ENCODE measurements at regions not wholly inside any gene's neighbourhood (a gene's known extent, or its start where the extent isn't known, plus 50 kb on each side); places are given as distances from the start of the nearest gene placed in this dataset.

- no peak for TF ChIP-seq POLR2A (IDR thresholded peaks at IDR 0.05)
- TF ChIP-seq CTCF (IDR thresholded peaks at IDR 0.05) = no peak
Observed at GRCh38 chr3:13222891-13223573, 149.8 kb upstream of the IQSEC1 start.
